DND-41 (cell line): ENCODE measurements at regions not wholly inside any gene's neighbourhood (a gene's known extent, or its start where the extent isn't known, plus 50 kb on each side); places are given as distances from the start of the nearest gene placed in this dataset.

ENCODE experiments used
- EZH2 ChIP-seq: IDR thresholded peaks from 3 replicates; pipeline ENCODE4 v1.6.1; 2012; ENCODE audit warnings: borderline replicate concordance, low read depth, mild to moderate bottlenecking, moderate library complexity, low read length, inconsistent platforms; ENCODE audit not compliant: severe bottlenecking
- TF ChIP-seq, protein P1 (sequence below): IDR thresholded peaks from 2 replicates; pipeline ENCODE4 v1.5.1; 2012; ENCODE audit warnings: borderline replicate concordance, low read length, moderate library complexity, mild to moderate bottlenecking; ENCODE audit not compliant: poor library complexity, severe bottlenecking; ENCODE audit errors: extremely low read depth

DNA sequence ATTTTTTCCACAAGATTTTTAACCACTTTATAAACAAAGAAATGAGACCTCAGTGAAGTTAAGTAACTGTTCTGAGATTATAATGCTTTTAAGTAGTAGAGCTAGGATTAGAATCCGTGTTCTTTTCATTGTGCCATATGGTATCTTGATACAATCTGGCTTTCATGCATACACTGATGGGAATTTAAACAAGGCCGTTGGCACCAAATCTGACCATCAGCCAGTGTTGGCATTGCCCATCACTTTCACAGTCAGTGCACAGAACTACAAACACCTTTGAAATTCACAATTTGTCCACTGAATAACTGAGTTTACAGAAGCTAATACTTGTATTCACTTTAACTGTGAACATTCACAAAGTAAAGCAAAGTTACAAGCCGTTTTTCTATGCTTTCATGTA is 1228.0 kb downstream of the TBC1D22A start:
- no peak for TF ChIP-seq EZH2
- TF ChIP-seq, protein P1, sequence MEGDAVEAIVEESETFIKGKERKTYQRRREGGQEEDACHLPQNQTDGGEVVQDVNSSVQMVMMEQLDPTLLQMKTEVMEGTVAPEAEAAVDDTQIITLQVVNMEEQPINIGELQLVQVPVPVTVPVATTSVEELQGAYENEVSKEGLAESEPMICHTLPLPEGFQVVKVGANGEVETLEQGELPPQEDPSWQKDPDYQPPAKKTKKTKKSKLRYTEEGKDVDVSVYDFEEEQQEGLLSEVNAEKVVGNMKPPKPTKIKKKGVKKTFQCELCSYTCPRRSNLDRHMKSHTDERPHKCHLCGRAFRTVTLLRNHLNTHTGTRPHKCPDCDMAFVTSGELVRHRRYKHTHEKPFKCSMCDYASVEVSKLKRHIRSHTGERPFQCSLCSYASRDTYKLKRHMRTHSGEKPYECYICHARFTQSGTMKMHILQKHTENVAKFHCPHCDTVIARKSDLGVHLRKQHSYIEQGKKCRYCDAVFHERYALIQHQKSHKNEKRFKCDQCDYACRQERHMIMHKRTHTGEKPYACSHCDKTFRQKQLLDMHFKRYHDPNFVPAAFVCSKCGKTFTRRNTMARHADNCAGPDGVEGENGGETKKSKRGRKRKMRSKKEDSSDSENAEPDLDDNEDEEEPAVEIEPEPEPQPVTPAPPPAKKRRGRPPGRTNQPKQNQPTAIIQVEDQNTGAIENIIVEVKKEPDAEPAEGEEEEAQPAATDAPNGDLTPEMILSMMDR, result no peak
